ENCODE measurements at regions not wholly inside any gene's neighbourhood (a gene's known extent, or its start where the extent isn't known, plus 50 kb on each side); places are given as distances from the start of the nearest gene placed in this dataset.

DNA sequence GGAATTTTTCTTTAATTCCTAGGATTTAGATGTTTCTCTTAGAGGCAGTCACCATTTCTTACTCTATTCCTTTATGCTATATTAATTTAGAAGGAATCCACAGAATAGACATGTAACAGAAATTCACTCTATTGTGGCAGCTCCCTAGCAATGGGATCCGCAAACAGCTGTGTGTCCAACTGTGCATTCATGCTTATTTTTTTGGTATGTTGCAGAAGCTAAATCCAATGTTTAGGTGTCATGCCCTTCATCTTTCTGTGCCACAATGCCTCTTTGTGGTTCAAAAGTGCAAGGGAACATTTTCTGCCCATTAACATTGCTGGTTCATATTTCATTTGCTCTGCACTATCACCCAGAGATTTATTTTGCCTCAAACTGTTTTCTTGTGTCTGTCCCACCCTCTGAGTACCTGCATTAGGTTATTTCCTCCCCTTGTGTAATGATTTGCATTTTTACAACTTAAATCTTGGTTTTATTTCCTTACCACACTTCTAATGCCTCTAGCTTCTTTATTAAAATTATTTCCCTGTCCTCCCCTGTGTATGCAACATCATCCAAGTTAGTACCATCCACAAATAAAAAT is 816.5 kb downstream of the EFNA5 start:
- TF ChIP-seq Cebpa-rat (IDR thresholded peaks at IDR 0.05): no peak
- Histone ChIP-seq H3K27ac (no peak overlapping the region), H3K9ac (no peak overlapping the region), H3K4me2 (no peak overlapping the region), H3K9me3 (peaks cover 5% of the 10 kb centered on the region; the same call in 1 of the 2 replicates), H3K27me3 (no peaks in the 10 kb centered on the region), H3K36me3 (no peaks in the 10 kb centered on the region), H4K20me1 (no peaks in the 10 kb centered on the region), H3K4me3 (no peak overlapping the region), H3K4me1 (no peaks in the 10 kb centered on the region)

DNA sequence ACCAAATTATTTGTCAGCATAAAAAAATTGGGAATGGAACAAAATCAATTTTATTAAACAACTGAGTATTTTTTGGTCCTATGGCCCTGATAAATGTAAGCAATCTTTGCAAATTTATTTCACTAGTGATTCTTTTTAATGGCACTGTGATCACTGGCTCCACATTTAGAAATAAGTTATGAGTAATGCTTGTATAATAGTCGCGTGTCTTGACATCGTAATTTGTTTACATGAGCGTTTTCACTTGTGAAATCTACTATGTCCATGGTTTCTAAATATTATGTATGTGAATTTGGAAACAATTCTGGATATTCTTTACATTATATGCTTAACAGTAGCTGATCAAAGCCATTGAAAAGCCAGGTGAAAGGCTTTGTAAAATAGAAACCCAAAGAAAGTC is 817.5 kb downstream of the EFNA5 start:
- Histone ChIP-seq H3K27ac (no peak overlapping the region), H3K27me3 (no peaks in the 10 kb centered on the region), H3K4me3 (no peak overlapping the region), H4K20me1 (no peaks in the 10 kb centered on the region), H3K36me3 (no peaks in the 10 kb centered on the region), H3K4me2 (no peak overlapping the region), H3K4me1 (no peaks in the 10 kb centered on the region), H3K9ac (no peak overlapping the region), H3K9me3 (peaks cover 5% of the 10 kb centered on the region; the same call in 1 of the 2 replicates)
- no peak for TF ChIP-seq Cebpa-rat (IDR thresholded peaks at IDR 0.05)

DNA sequence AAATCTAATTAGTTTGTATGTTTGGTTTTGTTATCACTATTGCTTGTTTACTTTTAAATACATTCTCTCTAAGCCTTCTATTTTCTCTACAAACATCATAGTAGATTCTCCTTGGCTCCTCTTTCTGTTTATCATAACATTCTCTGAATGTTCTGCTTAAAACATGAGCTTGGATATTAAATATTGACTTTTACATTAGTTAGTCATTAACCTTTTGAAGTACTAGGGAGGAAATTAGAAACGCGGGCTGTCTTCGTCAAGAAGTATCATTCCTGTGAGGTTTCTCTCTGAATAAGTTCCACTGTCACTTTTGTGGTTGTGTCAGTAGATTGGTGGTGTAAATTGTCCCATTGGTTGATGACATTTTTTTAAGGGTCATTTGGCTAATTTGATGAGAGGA is 821.5 kb downstream of the EFNA5 start:
- H3K9me3 ChIP-seq: no peaks in the 10 kb centered on the region
- no peaks in the 10 kb centered on the region for H3K4me1 ChIP-seq
- TF ChIP-seq Cebpa-rat (IDR thresholded peaks at IDR 0.05): no peak
- H3K27me3 ChIP-seq: no peaks in the 10 kb centered on the region
- H4K20me1 ChIP-seq: no peaks in the 10 kb centered on the region
- H3K4me3 ChIP-seq: no peak overlapping the region
- H3K36me3 ChIP-seq: no peaks in the 10 kb centered on the region
- H3K4me2 ChIP-seq: no peak overlapping the region
- H3K27ac ChIP-seq: no peak overlapping the region
- no peak overlapping the region for H3K9ac ChIP-seq

- no peak for TF ChIP-seq Cebpa-rat (IDR thresholded peaks at IDR 0.05)
- Histone ChIP-seq H3K4me2 (no peak overlapping the region), H3K27me3 (no peaks in the 10 kb centered on the region), H3K4me3 (no peak overlapping the region), H3K9ac (no peak overlapping the region), H4K20me1 (no peaks in the 10 kb centered on the region), H3K4me1 (no peaks in the 10 kb centered on the region), H3K36me3 (no peaks in the 10 kb centered on the region), H3K9me3 (no peaks in the 10 kb centered on the region), H3K27ac (no peak overlapping the region)
These were observed 826.8 kb downstream of the EFNA5 start for GRCh38 chr5:106843812-106844416.

GRCh38 chr5:106833517-106833916 is 837.2 kb downstream of the EFNA5 start:
- H4K20me1 ChIP-seq: no peaks in the 10 kb centered on the region
- H3K4me1 ChIP-seq: no peaks in the 10 kb centered on the region
- no peaks in the 10 kb centered on the region for H3K9me3 ChIP-seq
- no peak for TF ChIP-seq Cebpa-rat (IDR thresholded peaks at IDR 0.05)
- no peaks in the 10 kb centered on the region for H3K36me3 ChIP-seq
- no peaks in the 10 kb centered on the region for H3K27me3 ChIP-seq
- no peak overlapping the region for H3K4me2 ChIP-seq
- no peak overlapping the region for H3K4me3 ChIP-seq
- H3K9ac ChIP-seq: no peak overlapping the region
- H3K27ac ChIP-seq: no peak overlapping the region

DNA sequence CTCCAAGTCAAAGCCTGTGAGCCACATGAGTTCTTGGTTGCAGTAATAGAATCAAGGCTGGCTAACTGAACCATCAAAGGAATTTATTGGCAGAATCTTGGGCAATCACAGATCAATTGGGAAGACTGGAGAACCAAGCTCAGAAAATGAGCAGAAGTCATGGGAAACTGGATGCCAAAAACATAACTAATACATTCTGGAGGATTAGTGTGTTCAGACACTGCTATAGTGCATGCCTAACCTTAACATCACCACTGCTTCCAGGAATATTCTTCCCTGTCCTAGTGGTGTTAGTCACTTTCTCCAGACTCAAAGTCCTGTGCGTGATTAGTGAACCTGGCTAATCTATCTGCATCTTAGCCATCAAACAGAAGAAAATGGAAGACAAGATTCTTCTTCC is 843.7 kb downstream of the EFNA5 start:
- Histone ChIP-seq H3K27me3 (no peaks in the 10 kb centered on the region), H3K27ac (no peak overlapping the region), H3K9ac (no peak overlapping the region), H3K36me3 (no peaks in the 10 kb centered on the region), H3K9me3 (no peaks in the 10 kb centered on the region), H3K4me2 (no peak overlapping the region), H4K20me1 (no peaks in the 10 kb centered on the region), H3K4me3 (no peak overlapping the region), H3K4me1 (no peaks in the 10 kb centered on the region)
- TF ChIP-seq Cebpa-rat (IDR thresholded peaks at IDR 0.05): no peak

- Histone ChIP-seq H3K36me3 (no peaks in the 10 kb centered on the region), H3K9ac (no peak overlapping the region), H3K9me3 (no peaks in the 10 kb centered on the region), H3K4me1 (no peaks in the 10 kb centered on the region), H3K4me3 (no peak overlapping the region), H3K27ac (no peak overlapping the region), H4K20me1 (no peaks in the 10 kb centered on the region), H3K27me3 (no peaks in the 10 kb centered on the region), H3K4me2 (no peak overlapping the region)
- no peak for TF ChIP-seq Cebpa-rat (IDR thresholded peaks at IDR 0.05)
These were observed 845.4 kb downstream of the EFNA5 start for GRCh38 chr5:106825374-106825773.

DNA sequence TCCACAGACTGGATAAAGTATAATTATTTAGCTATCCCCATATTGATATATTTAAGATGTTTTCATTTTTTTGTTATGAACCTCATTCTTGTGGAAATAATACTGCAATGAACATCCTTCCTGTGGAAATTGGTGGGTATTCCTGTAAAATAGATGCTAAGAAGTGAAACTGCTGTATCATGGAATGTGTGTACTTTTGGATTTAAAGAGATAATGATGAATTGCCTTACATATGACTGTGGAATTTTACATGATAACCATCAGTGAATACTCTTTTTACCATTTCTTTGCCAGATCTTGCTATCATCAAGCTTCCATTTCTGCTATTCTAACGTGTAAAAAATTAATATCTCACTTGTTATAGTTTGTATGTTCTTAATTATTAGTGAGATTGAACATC is 847.9 kb downstream of the EFNA5 start:
- Histone ChIP-seq H3K4me1 (no peaks in the 10 kb centered on the region), H3K4me2 (no peak overlapping the region), H3K27me3 (no peaks in the 10 kb centered on the region), H3K9ac (no peak overlapping the region), H4K20me1 (no peaks in the 10 kb centered on the region), H3K27ac (no peak overlapping the region), H3K36me3 (no peaks in the 10 kb centered on the region), H3K9me3 (no peaks in the 10 kb centered on the region), H3K4me3 (no peak overlapping the region)
- no peak for TF ChIP-seq Cebpa-rat (IDR thresholded peaks at IDR 0.05)

GRCh38 chr5:106818552-106818951 is 852.2 kb downstream of the EFNA5 start:
- no peaks in the 10 kb centered on the region for H4K20me1 ChIP-seq
- H3K27me3 ChIP-seq: no peaks in the 10 kb centered on the region
- no peaks in the 10 kb centered on the region for H3K4me1 ChIP-seq
- H3K9ac ChIP-seq: no peak overlapping the region
- H3K36me3 ChIP-seq: no peaks in the 10 kb centered on the region
- H3K27ac ChIP-seq: no peak overlapping the region
- no peak overlapping the region for H3K4me3 ChIP-seq
- no peaks in the 10 kb centered on the region for H3K9me3 ChIP-seq
- H3K4me2 ChIP-seq: no peak overlapping the region
- TF ChIP-seq Cebpa-rat (IDR thresholded peaks at IDR 0.05): no peak

DNA sequence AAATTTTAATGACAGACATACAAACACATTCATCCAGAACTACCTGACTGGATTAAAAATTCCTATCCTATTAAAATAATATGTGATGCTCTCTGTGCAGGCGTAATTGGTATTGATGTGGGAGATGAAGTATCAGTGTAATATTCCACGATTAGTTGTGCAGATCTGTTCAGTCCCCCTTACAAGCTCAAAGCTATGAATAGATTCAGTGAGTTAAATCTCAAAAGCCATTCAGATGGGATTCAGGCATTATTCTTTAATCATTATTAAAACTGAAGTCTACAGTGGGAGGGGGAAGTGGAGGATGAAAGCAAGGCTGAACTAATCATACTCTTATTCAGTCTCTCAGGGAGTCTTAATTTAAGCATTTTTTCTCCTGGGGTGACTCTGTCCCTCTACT is 855.8 kb downstream of the EFNA5 start:
- no peak overlapping the region for H3K4me2 ChIP-seq
- no peak overlapping the region for H3K27ac ChIP-seq
- no peak overlapping the region for H3K4me3 ChIP-seq
- no peaks in the 10 kb centered on the region for H3K36me3 ChIP-seq
- no peaks in the 10 kb centered on the region for H4K20me1 ChIP-seq
- H3K9ac ChIP-seq: no peak overlapping the region
- no peaks in the 10 kb centered on the region for H3K9me3 ChIP-seq
- H3K27me3 ChIP-seq: no peaks in the 10 kb centered on the region
- TF ChIP-seq Cebpa-rat (IDR thresholded peaks at IDR 0.05): no peak
- H3K4me1 ChIP-seq: no peaks in the 10 kb centered on the region

DNA sequence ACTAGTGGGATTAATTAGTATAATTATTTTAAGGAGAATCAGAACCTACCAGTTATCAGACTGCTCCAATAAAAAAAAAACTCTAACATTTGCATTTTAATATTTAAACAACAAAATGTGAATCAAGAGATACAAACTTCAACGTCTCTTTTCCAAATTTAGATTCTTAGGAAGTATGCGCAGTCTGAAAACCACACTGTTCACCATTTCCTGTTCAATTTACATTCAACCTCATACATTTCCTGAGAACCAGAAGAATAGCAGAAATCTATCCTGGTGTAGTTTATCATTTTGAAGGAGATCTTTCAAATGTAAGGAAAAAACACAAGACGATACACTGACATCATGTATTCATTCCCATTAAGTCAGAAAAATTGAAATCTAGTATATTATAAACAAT is 869.2 kb downstream of the EFNA5 start:
- Histone ChIP-seq H3K27me3 (no peaks in the 10 kb centered on the region), H3K27ac (peak overlapping the region; percentile 64), H4K20me1 (no peaks in the 10 kb centered on the region), H3K4me3 (no peak overlapping the region), H3K4me2 (peak overlapping the region; percentile 59), H3K9ac (no peak overlapping the region), H3K9me3 (no peaks in the 10 kb centered on the region; the same call in 1 of the 2 replicates), H3K4me1 (peaks cover 24% of the 10 kb centered on the region), H3K36me3 (no peaks in the 10 kb centered on the region)
- TF ChIP-seq Cebpa-rat (IDR thresholded peaks at IDR 0.05): no peak
